Adrenal gland (tissue), 9 donors: ENCODE measurements at regions not wholly inside any gene's neighbourhood (a gene's known extent, or its start where the extent isn't known, plus 50 kb on each side); places are given as distances from the start of the nearest gene placed in this dataset.

Experiments
- DNase-seq, 7 donors: peaks; one replicate each; pipeline ENCODE4 v3.0.0-alpha.2; 2019 to 2020
- H3K27ac ChIP-seq, 5 donors: fragments of 200-600 bp; sonication (generic) in 4 of 5; 1 replicate in 3 of 5; 2 replicates in 2 of 5; pipeline versions ENCODE4 v1.5.1 to v1.8.0; 2016 to 2020; ENCODE audit warnings: mild to moderate bottlenecking in 1 of 5
- H3K27me3 ChIP-seq: fragments of 200-600 bp; 2 replicates; pipeline ENCODE4 v1.8.0; 2021
- H3K36me3 ChIP-seq, 2 donors: fragments of 200-600 bp; replicated peaks in 1 of 2; 1 replicate in 1 of 2; 2 replicates in 1 of 2; pipeline versions ENCODE4 v1.5.1 to v1.8.0; 2018 to 2022
- H3K4me1 ChIP-seq, 2 donors: fragments of 200-600 bp; replicated peaks in 1 of 2; 1 replicate in 1 of 2; 2 replicates in 1 of 2; pipeline versions ENCODE4 v1.5.1 to v1.8.0; 2018 to 2021
- H3K4me3 ChIP-seq, 4 donors: fragments of 200-600 bp; sonication (generic) in 3 of 4; one replicate each; pipeline ENCODE4 v1.5.1; 2016 to 2018
- H3K9me3 ChIP-seq, 3 donors: fragments of 200-600 bp; sonication (generic) in 1 of 3; replicated peaks in 1 of 3; 1 replicate in 2 of 3; 2 replicates in 1 of 3; pipeline versions ENCODE4 v1.5.1 to v1.8.0; 2016 to 2021
- POLR2A ChIP-seq, 2 donors: fragments of 450-650 bp; IDR thresholded peaks; one replicate each; pipeline ENCODE4 v1.6.1; 2017; ENCODE audit warnings: antibody characterized with exemption in 2 of 2, mild to moderate bottlenecking in 2 of 2, moderate library complexity in 1 of 2
- WGBS, 4 donors: extraction: QIAGEN DNeasy Blood & Tissue Kit in 2 of 4; methylation state at CpG; one replicate each; pipeline versions ENCODE4 v1.1.5 to v1.1.7; 2013 to 2017; 5-methylcytosine and 5-hydroxymethylcytosine counted together
- intact Hi-C, 2 donors: fragments of 100-400 bp; cut with DNase I; formaldehyde crosslinking; loops; one replicate each; pipeline versions ENCODE4 v1.14.1 to v1.15.0; 2022 to 2023
- TF ChIP-seq, protein P1 (sequence below), 6 experiments: fragments of 450-650 bp in 4 of 6; fragments of 200-600 bp in 2 of 6; sonication (generic) in 1 of 6; IDR thresholded peaks; 1 replicate in 5 of 6; 2 replicates in 1 of 6; pipeline versions ENCODE4 v1.5.1 to v1.8.0; 2016 to 2021; ENCODE audit warnings: antibody characterized with exemption in 6 of 6, mild to moderate bottlenecking in 2 of 6, moderate library complexity in 1 of 6
- donor health status: healthy with polysubstance abuse.
- donor health status: Bipolar disorder and iron deficiency.
- donor health status: DM: yes; HTN: yes; CAD: no.
- donor health status: DM: no; HTN: no; CAD: no.
- donor health status: DM: no; HTN: no; CAD: no.

DNA sequence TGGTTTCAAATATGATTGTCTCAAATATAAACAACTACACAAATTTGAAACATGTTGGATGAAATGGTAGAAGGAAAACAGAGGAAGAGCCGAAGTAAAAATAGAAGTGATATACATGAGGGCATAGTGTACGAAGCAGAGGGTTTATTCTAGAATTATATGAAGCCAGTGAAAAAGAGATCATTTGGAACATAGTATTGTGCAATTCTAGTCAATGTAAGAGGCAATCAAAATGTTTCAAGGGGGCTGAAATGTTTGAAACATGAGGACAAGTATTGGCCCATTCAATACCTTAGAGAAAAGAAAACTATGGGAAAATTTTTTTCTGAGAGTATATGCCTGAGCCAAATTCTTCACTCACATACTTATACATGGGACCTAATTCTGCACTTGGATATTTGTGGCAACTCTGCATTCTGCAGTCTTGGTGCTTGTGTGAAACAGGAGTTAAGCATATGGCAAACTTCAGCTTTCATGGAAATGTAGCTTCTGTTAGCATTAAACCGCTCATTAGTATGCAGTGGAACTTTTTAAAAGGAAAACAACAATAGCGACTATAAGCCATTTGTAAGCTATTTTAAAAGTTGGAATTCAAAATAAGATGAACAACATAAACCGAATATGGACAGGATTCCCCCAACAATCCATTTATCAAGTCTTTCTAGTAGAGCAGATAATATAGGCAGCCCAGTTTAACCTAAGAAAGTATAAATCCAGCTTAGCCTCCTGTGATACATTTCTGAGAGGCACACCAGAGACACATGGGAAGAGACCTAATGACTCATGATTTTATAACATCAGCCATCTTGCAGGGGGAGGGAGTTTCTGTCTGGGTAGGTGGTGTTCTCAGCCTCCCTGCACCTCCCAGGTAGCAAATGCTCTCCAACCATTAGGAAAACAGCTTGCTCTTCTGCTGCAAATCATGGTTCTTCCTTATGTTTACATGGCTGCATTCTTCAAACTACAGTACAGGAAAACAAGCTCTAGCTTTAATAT lies 197.8 kb downstream of the PAX3 start:
- no peaks in the 10 kb centered on the region for H3K4me1 ChIP-seq
- DNase-seq = no peak
- peaks cover 4% of the 10 kb centered on the region for H3K27me3 ChIP-seq
- TF ChIP-seq POLR2A (IDR thresholded peaks at IDR 0.05) = no peak
- TF ChIP-seq, protein P1, sequence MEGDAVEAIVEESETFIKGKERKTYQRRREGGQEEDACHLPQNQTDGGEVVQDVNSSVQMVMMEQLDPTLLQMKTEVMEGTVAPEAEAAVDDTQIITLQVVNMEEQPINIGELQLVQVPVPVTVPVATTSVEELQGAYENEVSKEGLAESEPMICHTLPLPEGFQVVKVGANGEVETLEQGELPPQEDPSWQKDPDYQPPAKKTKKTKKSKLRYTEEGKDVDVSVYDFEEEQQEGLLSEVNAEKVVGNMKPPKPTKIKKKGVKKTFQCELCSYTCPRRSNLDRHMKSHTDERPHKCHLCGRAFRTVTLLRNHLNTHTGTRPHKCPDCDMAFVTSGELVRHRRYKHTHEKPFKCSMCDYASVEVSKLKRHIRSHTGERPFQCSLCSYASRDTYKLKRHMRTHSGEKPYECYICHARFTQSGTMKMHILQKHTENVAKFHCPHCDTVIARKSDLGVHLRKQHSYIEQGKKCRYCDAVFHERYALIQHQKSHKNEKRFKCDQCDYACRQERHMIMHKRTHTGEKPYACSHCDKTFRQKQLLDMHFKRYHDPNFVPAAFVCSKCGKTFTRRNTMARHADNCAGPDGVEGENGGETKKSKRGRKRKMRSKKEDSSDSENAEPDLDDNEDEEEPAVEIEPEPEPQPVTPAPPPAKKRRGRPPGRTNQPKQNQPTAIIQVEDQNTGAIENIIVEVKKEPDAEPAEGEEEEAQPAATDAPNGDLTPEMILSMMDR (IDR thresholded peaks at IDR 0.05) = no peak
- H3K9me3 ChIP-seq = no peaks in the 10 kb centered on the region
- no peak overlapping the region for H3K27ac ChIP-seq
- no peaks in the 10 kb centered on the region for H3K36me3 ChIP-seq
- no peak overlapping the region for H3K4me3 ChIP-seq
- intact Hi-C loops = no loop called here
- 57 to 73% (median 70%) methylated on average over 5 of the region's 5 CpGs for WGBS, 4 donors

DNA sequence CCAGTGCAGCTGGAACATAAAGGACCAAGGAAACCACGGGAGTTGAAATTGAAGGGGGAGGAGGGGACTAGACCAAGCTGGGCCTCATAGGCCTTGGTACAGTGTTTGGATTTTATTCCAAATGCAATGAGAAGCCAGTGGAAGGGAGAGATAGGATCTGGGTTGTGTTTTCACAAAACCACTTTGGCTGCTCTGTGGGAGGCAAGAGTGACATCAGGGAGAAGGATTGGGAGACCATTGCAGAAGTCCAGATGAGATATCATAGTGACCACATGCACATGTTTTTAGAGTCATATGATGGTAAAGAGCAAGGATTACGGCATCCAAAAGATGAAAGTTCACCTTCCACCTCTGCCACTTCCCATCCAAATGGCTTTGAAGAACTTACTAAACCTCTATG lies 210.2 kb downstream of the PAX3 start:
- H3K27me3 ChIP-seq = no peaks in the 10 kb centered on the region
- no peaks in the 10 kb centered on the region for H3K4me1 ChIP-seq
- H3K4me3 ChIP-seq = no peak overlapping the region
- no peaks in the 10 kb centered on the region for H3K9me3 ChIP-seq
- H3K27ac ChIP-seq = no peak overlapping the region
- WGBS, 4 donors = 61 to 76% (median 69%) methylated on average over 2 of the region's 2 CpGs
- no peaks in the 10 kb centered on the region for H3K36me3 ChIP-seq
- DNase-seq = no peak
- TF ChIP-seq POLR2A (IDR thresholded peaks at IDR 0.05) = no peak
- TF ChIP-seq, protein P1 (IDR thresholded peaks at IDR 0.05) = no peak
- intact Hi-C loops = no loop called here

GRCh38 chr2:222087998-222088397 lies 210.8 kb downstream of the PAX3 start:
- Histone ChIP-seq H3K27ac (no peak overlapping the region), H3K27me3 (no peaks in the 10 kb centered on the region), H3K9me3 (no peaks in the 10 kb centered on the region), H3K4me3 (no peak overlapping the region), H3K36me3 (no peaks in the 10 kb centered on the region), H3K4me1 (no peaks in the 10 kb centered on the region)
- intact Hi-C loops = no loop called here
- WGBS, 4 donors = 61 to 80% (median 65%) methylated on average over 3 of the region's 3 CpGs
- DNase-seq = no peak
- TF ChIP-seq, protein P1 (IDR thresholded peaks at IDR 0.05) = no peak
- TF ChIP-seq POLR2A (IDR thresholded peaks at IDR 0.05) = no peak

- TF ChIP-seq, protein P1 (IDR thresholded peaks at IDR 0.05) = no peak
- no peak for TF ChIP-seq POLR2A (IDR thresholded peaks at IDR 0.05)
- intact Hi-C loops = no loop called here
- H3K9me3 ChIP-seq = no peaks in the 10 kb centered on the region
- DNase-seq = no peak
- WGBS, 4 donors = 46 to 58% (median 50%) methylated on average over 3 of the region's 3 CpGs
- H3K36me3 ChIP-seq = no peaks in the 10 kb centered on the region
- no peak overlapping the region for H3K4me3 ChIP-seq
- no peak overlapping the region for H3K27ac ChIP-seq
- no peaks in the 10 kb centered on the region for H3K4me1 ChIP-seq
- no peaks in the 10 kb centered on the region for H3K27me3 ChIP-seq
These were observed 216.6 kb downstream of the PAX3 start for GRCh38 chr2:222082201-222082600.
